D721Med (cell line): ENCODE measurements at regions not wholly inside any gene's neighbourhood (a gene's known extent, or its start where the extent isn't known, plus 50 kb on each side); places are given as distances from the start of the nearest gene placed in this dataset.

ENCODE experiments used
- DNase-seq: peaks from one replicate; pipeline ENCODE4 v3.0.0; 2011; ENCODE audit warnings: low spot score; ENCODE audit not compliant: insufficient read length
- FAIRE-seq: peaks from 2 replicates; lab custom pipeline; 2011; peaks lifted over from hg19 to GRCh38; lab: Jason Lieb, UNC
- TF ChIP-seq, protein P1 (sequence below): IDR thresholded peaks from 2 replicates; pipeline ENCODE4 v1.5.1; 2012; ENCODE audit warnings: mild to moderate bottlenecking, control low read depth; ENCODE audit not compliant: insufficient read depth; ENCODE audit errors: missing control alignments

DNA sequence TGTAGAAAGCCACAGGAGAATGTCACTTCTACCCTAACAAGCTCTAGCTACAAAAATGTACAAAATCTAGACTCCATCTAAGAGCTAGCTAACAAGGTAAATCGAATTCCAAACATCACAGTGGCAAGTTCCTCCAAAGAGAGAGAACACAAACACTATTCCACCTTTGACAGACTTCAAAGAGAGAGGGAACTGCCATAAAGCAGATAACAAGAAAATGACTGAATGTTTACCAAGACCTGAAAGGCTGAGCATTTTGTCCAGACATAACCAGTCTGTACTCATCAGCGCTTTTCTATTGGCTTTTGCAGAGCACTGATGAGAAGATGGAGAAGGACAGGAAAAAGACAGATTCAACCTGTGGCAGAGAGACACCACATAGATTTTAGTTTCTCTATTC is 1419.6 kb upstream of the ALCAM start:
- FAIRE-seq = no peak
- no peak for DNase-seq
- TF ChIP-seq, protein P1, sequence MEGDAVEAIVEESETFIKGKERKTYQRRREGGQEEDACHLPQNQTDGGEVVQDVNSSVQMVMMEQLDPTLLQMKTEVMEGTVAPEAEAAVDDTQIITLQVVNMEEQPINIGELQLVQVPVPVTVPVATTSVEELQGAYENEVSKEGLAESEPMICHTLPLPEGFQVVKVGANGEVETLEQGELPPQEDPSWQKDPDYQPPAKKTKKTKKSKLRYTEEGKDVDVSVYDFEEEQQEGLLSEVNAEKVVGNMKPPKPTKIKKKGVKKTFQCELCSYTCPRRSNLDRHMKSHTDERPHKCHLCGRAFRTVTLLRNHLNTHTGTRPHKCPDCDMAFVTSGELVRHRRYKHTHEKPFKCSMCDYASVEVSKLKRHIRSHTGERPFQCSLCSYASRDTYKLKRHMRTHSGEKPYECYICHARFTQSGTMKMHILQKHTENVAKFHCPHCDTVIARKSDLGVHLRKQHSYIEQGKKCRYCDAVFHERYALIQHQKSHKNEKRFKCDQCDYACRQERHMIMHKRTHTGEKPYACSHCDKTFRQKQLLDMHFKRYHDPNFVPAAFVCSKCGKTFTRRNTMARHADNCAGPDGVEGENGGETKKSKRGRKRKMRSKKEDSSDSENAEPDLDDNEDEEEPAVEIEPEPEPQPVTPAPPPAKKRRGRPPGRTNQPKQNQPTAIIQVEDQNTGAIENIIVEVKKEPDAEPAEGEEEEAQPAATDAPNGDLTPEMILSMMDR = no peak

DNA sequence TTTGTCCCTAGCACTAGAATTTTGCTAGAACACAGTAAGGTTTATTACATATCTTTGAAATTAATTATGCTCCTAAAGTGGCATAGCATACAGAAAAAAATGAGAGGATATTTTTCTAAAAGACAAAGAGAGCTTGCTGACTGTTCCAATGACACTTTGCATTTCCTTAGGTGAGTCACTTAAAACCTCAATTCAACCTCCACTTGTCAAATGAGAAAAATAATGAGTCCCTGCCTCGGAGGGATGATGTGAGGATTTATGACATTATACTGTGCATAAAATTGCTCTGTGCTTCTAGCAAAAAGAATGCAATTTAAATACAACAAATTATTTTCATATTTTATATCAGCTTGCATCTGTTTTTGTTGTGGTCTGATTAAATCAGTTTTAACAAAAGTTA is 1417.0 kb upstream of the ALCAM start:
- DNase-seq = no peak
- TF ChIP-seq, protein P1 = no peak
- FAIRE-seq = no peak

DNA sequence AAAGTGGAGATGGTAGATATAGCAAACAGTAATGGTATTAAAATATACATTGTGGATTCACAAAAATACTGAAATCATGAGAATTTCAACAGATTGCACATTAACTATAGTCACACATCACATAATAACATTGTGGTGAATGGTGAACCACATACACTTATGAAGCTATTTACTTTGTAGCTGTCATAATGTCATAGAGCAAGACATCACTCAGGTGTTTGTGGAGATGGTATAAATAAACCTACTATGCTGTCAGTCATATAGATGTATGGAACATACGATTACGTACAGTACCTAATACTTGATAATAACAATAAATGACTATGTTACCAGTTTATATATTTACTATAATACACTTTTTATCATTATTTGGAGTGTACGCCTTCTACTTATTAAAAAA is 1416.0 kb upstream of the ALCAM start:
- FAIRE-seq = no peak
- TF ChIP-seq, protein P1 = no peak
- DNase-seq = no peak

DNA sequence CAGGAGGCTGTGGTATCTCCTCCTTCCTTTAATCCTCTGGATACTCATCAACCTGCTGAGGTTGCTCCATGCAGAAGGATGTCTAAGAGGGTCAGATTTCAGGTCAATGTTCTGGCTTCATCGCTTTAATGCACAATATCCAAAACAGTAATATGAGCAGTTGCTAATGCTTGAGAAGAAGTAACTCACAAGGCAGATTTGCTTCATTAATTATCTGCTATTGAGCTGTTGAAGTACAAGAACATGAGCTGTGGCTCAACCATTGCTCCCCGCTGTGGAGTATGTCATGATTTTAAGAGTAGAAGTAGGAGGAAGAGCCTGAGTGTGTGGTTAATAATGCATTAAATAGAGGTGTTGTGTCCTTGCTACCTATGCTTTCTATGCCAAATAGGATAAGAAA is 1412.9 kb upstream of the ALCAM start:
- DNase-seq = no peak
- TF ChIP-seq, protein P1 = no peak
- no peak for FAIRE-seq

DNA sequence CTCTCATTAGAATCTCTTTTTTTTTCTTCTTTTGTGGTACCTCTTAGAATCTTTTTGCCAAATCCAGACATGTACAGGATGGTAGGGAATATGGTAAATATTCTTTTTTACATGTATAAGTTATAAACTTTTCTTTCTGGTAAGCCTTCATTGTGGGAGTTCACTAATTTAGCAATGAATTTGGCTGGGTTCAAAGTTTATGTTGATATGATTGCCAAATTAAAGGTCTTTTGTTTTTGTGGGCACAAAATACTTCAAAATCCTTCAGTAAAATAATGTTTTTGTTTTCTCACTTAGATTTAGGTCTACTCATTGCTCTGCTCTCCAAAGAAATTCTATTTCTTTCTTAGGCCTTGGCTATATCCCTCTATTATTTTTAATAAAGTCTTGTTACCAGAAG is 1405.9 kb upstream of the ALCAM start:
- FAIRE-seq (no peak), DNase-seq (no peak)
- TF ChIP-seq, protein P1 = no peak

DNA sequence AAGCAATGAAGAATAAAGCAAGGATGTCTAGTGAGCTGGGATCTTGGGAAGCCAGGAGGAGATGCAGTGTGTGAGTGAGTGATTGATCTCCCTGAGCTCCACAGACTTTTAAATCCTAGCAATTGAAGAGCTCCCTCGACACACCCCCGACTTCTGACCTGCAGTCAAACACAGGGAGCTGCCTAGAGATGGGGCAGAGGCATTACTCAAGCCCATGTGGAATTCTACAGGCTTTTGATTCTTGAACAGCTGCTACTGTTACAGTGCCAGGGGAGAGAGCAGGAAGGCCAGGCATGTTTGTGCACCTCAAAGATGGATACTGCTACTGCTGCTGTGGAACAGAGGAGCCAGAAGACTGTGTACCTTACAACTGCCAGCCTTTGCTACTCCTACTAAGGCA is 1403.1 kb upstream of the ALCAM start:
- DNase-seq (no peak), FAIRE-seq (no peak)
- TF ChIP-seq, protein P1 = no peak

DNA sequence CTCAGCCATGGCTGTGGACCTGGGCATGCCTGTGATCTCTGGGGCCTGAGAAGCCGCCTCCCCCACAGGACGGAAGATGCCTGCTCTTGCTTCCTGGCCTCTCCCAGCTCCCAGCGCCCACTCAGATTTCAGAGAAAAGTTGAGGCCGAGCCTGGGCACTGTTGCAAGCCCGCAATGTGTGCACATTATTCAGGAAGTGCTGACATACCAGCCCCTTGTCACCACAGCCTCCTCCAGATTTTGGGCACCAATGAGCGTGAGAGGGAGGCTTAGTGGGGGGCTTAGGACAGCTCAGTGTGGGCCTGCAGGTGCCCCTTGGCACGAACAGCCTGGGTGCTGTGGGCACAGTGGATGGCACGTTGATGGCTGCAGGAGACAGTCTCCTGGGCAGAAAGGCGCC is 1400.9 kb upstream of the ALCAM start:
- FAIRE-seq = no peak
- DNase-seq = no peak
- TF ChIP-seq, protein P1 = no peak
